Astrocyte (in vitro differentiated cells and primary cell): ENCODE measurements at regions not wholly inside any gene's neighbourhood (a gene's known extent, or its start where the extent isn't known, plus 50 kb on each side); places are given as distances from the start of the nearest gene placed in this dataset.

Experiments
- DNase-seq: peaks from one replicate; pipeline ENCODE4 v3.0.0-alpha.2; 2010; ENCODE audit warnings: low read depth
- FAIRE-seq: peaks from 2 replicates; lab custom pipeline; 2011; peaks lifted over from hg19 to GRCh38; lab: Jason Lieb, UNC
- H2AFZ ChIP-seq: 2 replicates; pipeline ENCODE4 v1.6.0; 2012; ENCODE audit warnings: low read depth, low read length, inconsistent platforms
- H3K27ac ChIP-seq: 2 replicates; pipeline ENCODE4 v1.5.1; 2011; ENCODE audit warnings: low read depth, low read length, inconsistent platforms
- H3K27me3 ChIP-seq: 2 replicates; pipeline ENCODE4 v1.6.0; 2011; ENCODE audit warnings: low read length, inconsistent platforms; ENCODE audit not compliant: insufficient read depth
- H3K36me3 ChIP-seq: 2 replicates; pipeline ENCODE4 v1.5.1; 2011; ENCODE audit warnings: low read length, inconsistent platforms; ENCODE audit not compliant: insufficient read depth
- H3K4me1 ChIP-seq: 2 replicates; pipeline ENCODE4 v1.5.1; 2011; ENCODE audit warnings: low read length, inconsistent platforms; ENCODE audit not compliant: insufficient read depth
- H3K4me2 ChIP-seq: 2 replicates; pipeline ENCODE4 v1.6.0; 2012; ENCODE audit warnings: low read length, inconsistent platforms
- H3K4me3 ChIP-seq: 2 replicates; pipeline ENCODE4 v1.5.1; 2011; ENCODE audit warnings: low read depth, mild to moderate bottlenecking, low read length, inconsistent platforms; ENCODE audit not compliant: insufficient read depth
- H3K79me2 ChIP-seq: 2 replicates; pipeline ENCODE4 v1.6.0; 2012; ENCODE audit warnings: mild to moderate bottlenecking, low read length, inconsistent platforms; ENCODE audit not compliant: insufficient read depth
- H3K9ac ChIP-seq: 2 replicates; pipeline ENCODE4 v1.6.0; 2012; ENCODE audit warnings: mild to moderate bottlenecking, low read length, inconsistent platforms
- H3K9me3 ChIP-seq: 2 replicates; pipeline ENCODE4 v1.5.1; 2012; ENCODE audit warnings: low read depth, mild to moderate bottlenecking, low read length, inconsistent platforms; ENCODE audit not compliant: insufficient read depth
- H4K20me1 ChIP-seq: 2 replicates; pipeline ENCODE4 v1.6.0; 2012; ENCODE audit warnings: low read length, inconsistent platforms; ENCODE audit not compliant: insufficient read depth
- H3K27ac Mint-ChIP-seq: one replicate; pipeline ENCODE4 v1.8.0; 2021; ENCODE audit warnings: mild to moderate bottlenecking, mixed read lengths; ENCODE audit not compliant: unreplicated experiment
- H3K27me3 Mint-ChIP-seq: one replicate; pipeline ENCODE4 v1.8.0; 2021; ENCODE audit warnings: low read depth, mixed read lengths; ENCODE audit not compliant: unreplicated experiment
- H3K36me3 Mint-ChIP-seq: one replicate; pipeline ENCODE4 v1.8.0; 2021; ENCODE audit warnings: low read depth, mixed read lengths; ENCODE audit not compliant: unreplicated experiment
- H3K4me1 Mint-ChIP-seq: one replicate; pipeline ENCODE4 v1.8.0; 2021; ENCODE audit warnings: low read depth, mixed read lengths; ENCODE audit not compliant: unreplicated experiment
- H3K4me3 Mint-ChIP-seq: one replicate; pipeline ENCODE4 v1.8.0; 2021; ENCODE audit warnings: mild to moderate bottlenecking, moderate library complexity, mixed read lengths; ENCODE audit not compliant: unreplicated experiment
- H3K9me3 Mint-ChIP-seq: one replicate; pipeline ENCODE4 v1.8.0; 2021; ENCODE audit warnings: mild to moderate bottlenecking, mixed read lengths; ENCODE audit not compliant: unreplicated experiment
- EZH2 ChIP-seq: IDR thresholded peaks from 2 replicates; pipeline ENCODE4 v1.6.1; 2012; ENCODE audit warnings: mild to moderate bottlenecking, low read length, inconsistent platforms; ENCODE audit not compliant: insufficient read depth
- TF ChIP-seq, protein P1 (sequence below): IDR thresholded peaks from 2 replicates; pipeline ENCODE4 v1.5.1; 2011; ENCODE audit warnings: low read depth, mild to moderate bottlenecking, inconsistent platforms, low read length, moderate library complexity; ENCODE audit not compliant: insufficient read depth

DNA sequence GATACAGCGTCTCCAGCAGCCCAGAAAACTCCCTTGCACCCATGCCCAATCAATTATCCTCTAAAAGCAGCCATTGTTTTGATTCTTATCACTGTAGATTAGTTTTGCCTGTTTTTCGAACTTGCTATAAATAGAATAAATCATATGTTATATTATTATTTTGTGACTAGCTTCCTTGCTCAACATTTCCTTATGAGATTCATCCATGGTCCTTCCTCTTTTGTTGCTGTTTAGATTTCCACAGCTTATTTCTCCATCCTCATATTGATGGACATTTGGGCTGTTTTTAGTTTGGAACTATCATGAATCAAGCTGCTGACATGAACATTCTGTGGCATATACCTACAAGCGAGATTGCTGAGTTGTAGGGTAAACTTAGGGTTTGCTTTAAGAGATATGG is 595.3 kb downstream of the BCOR start:
- Mint-ChIP-seq H3K4me1 (peaks cover 1% of the 10 kb centered on the region), H3K4me3 (no peak overlapping the region), H3K27me3 (peaks cover 7% of the 10 kb centered on the region), H3K27ac (no peak overlapping the region), H3K9me3 (no peaks in the 10 kb centered on the region), H3K36me3 (no peaks in the 10 kb centered on the region)
- H3K36me3 ChIP-seq, result no peaks in the 10 kb centered on the region
- no peak for DNase-seq
- no peaks in the 10 kb centered on the region for H3K27me3 ChIP-seq
- no peak overlapping the region for H3K4me3 ChIP-seq
- no peak for FAIRE-seq
- H3K4me2 ChIP-seq, result no peak overlapping the region
- no peaks in the 10 kb centered on the region for H3K79me2 ChIP-seq
- no peak overlapping the region for H2AFZ ChIP-seq
- H4K20me1 ChIP-seq, result no peaks in the 10 kb centered on the region
- H3K9ac ChIP-seq, result no peak overlapping the region
- no peak overlapping the region for H3K27ac ChIP-seq
- TF ChIP-seq, protein P1, sequence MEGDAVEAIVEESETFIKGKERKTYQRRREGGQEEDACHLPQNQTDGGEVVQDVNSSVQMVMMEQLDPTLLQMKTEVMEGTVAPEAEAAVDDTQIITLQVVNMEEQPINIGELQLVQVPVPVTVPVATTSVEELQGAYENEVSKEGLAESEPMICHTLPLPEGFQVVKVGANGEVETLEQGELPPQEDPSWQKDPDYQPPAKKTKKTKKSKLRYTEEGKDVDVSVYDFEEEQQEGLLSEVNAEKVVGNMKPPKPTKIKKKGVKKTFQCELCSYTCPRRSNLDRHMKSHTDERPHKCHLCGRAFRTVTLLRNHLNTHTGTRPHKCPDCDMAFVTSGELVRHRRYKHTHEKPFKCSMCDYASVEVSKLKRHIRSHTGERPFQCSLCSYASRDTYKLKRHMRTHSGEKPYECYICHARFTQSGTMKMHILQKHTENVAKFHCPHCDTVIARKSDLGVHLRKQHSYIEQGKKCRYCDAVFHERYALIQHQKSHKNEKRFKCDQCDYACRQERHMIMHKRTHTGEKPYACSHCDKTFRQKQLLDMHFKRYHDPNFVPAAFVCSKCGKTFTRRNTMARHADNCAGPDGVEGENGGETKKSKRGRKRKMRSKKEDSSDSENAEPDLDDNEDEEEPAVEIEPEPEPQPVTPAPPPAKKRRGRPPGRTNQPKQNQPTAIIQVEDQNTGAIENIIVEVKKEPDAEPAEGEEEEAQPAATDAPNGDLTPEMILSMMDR, result no peak
- no peak for TF ChIP-seq EZH2
- no peaks in the 10 kb centered on the region for H3K4me1 ChIP-seq
- H3K9me3 ChIP-seq, result no peaks in the 10 kb centered on the region

DNA sequence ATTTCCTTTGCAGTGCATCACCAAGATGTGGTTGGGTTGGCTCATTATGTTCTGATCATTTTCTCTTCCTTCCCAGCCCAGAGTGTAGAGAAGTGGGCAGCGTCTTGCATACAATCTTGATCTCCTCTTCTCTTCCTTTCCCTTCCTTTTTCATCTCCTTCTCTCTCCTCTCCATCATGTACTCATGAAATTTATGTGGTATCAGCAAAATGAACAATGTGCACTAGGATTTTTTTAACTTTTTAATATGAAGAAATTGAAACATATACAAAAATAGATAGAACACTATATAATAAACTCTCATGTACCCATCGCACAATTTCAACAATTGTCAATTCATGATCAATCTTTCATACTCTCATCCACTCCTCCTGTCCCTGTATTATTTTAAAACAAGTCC is 593.5 kb downstream of the BCOR start:
- H4K20me1 ChIP-seq, result no peaks in the 10 kb centered on the region
- H2AFZ ChIP-seq, result no peak overlapping the region
- H3K4me2 ChIP-seq, result no peak overlapping the region
- FAIRE-seq (no peak), DNase-seq (no peak)
- H3K9ac ChIP-seq, result no peak overlapping the region
- no peaks in the 10 kb centered on the region for H3K9me3 ChIP-seq
- H3K79me2 ChIP-seq, result no peaks in the 10 kb centered on the region
- H3K27me3 ChIP-seq, result no peaks in the 10 kb centered on the region
- no peak overlapping the region for H3K4me3 Mint-ChIP-seq
- TF ChIP-seq, protein P1, result no peak
- TF ChIP-seq EZH2, result no peak
- no peaks in the 10 kb centered on the region for H3K36me3 Mint-ChIP-seq
- no peaks in the 10 kb centered on the region for H3K9me3 Mint-ChIP-seq
- H3K4me1 Mint-ChIP-seq, result peaks cover 1% of the 10 kb centered on the region
- H3K4me3 ChIP-seq, result no peak overlapping the region
- peaks cover 4% of the 10 kb centered on the region for H3K27me3 Mint-ChIP-seq
- no peaks in the 10 kb centered on the region for H3K4me1 ChIP-seq
- no peak overlapping the region for H3K27ac ChIP-seq
- no peak overlapping the region for H3K27ac Mint-ChIP-seq
- no peaks in the 10 kb centered on the region for H3K36me3 ChIP-seq

DNA sequence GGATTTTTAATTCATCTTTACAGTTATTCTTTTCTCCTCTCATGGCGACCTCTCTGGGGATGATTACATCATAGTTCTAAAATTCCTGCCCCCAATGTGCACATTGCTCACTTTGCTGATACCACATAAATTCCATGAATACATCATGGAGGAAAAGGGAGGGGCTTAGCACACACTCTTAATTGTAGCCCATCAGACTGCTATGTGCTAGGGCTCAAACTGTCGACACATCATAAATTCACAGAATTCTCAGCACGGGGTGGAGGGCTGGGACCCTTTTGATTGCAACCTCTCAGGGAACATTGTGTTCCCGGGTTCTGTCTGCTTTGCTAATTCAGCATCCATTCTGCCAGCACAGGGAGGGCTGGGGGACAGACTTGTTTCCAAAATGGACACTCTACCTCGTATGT is 592.9 kb downstream of the BCOR start:
- H3K36me3 ChIP-seq, result no peaks in the 10 kb centered on the region
- Mint-ChIP-seq H3K36me3 (no peaks in the 10 kb centered on the region), H3K27ac (no peak overlapping the region), H3K27me3 (peaks cover 4% of the 10 kb centered on the region), H3K4me3 (no peak overlapping the region), H3K9me3 (no peaks in the 10 kb centered on the region), H3K4me1 (peaks cover 1% of the 10 kb centered on the region)
- H3K27ac ChIP-seq, result no peak overlapping the region
- no peaks in the 10 kb centered on the region for H3K79me2 ChIP-seq
- no peak for FAIRE-seq
- no peak overlapping the region for H2AFZ ChIP-seq
- no peak for TF ChIP-seq EZH2
- no peak overlapping the region for H3K4me3 ChIP-seq
- no peak overlapping the region for H3K4me2 ChIP-seq
- no peak for DNase-seq
- H4K20me1 ChIP-seq, result no peaks in the 10 kb centered on the region
- H3K27me3 ChIP-seq, result no peaks in the 10 kb centered on the region
- H3K9me3 ChIP-seq, result no peaks in the 10 kb centered on the region
- no peaks in the 10 kb centered on the region for H3K4me1 ChIP-seq
- H3K9ac ChIP-seq, result no peak overlapping the region
